ENCODE measurements at regions not wholly inside any gene's neighbourhood (a gene's known extent, or its start where the extent isn't known, plus 50 kb on each side); places are given as distances from the start of the nearest gene placed in this dataset.

- TF ChIP-seq CTCF (IDR thresholded peaks at IDR 0.05 in 8 of 11, conservative IDR thresholded peaks at IDR 0.05 in 3 of 11) (no peak), POLR2AphosphoS5 (IDR thresholded peaks at IDR 0.05) (no peak)
Observed at GRCh38 chr5:8770431-8770830, 775.4 kb downstream of the SEMA5A start.
